ENCODE measurements at regions not wholly inside any gene's neighbourhood (a gene's known extent, or its start where the extent isn't known, plus 50 kb on each side); places are given as distances from the start of the nearest gene placed in this dataset.

- no peaks in the 10 kb centered on the region for H3K36me3 ChIP-seq (ENCODE audit: control insufficient read depth, low read length)
- H3K4me1 ChIP-seq (ENCODE audit: control insufficient read depth, low read length) = no peaks in the 10 kb centered on the region
- H3K4me3 ChIP-seq (ENCODE audit: low read length) = no peak overlapping the region
- H4K20me1 ChIP-seq (ENCODE audit: control insufficient read depth, insufficient read depth, low read depth, low read length) = no peaks in the 10 kb centered on the region
- no peaks in the 10 kb centered on the region for H3K9me3 ChIP-seq (ENCODE audit: control insufficient read depth, insufficient read depth, low read length)
- TF ChIP-seq CTCF (IDR thresholded peaks at IDR 0.05; ENCODE audit: low read depth, low read length, poor library complexity, severe bottlenecking) (no peak), EZH2phosphoT487 (IDR thresholded peaks at IDR 0.05; ENCODE audit: borderline replicate concordance, low read length) (no peak)
- no peaks in the 10 kb centered on the region for H3K9me2 ChIP-seq (replicated peaks; ENCODE audit: control insufficient read depth, low read length)
- no peak overlapping the region for H3K27ac ChIP-seq (ENCODE audit: low read depth, low read length)
- H3K27me3 ChIP-seq (ENCODE audit: control insufficient read depth, low read length) = no peaks in the 10 kb centered on the region
- H3K79me2 ChIP-seq (ENCODE audit: control insufficient read depth, low read length) = no peaks in the 10 kb centered on the region
- no peaks in the 10 kb centered on the region for H3F3A ChIP-seq (ENCODE audit: control insufficient read depth, insufficient read depth)
- no peak overlapping the region for H3K4me2 ChIP-seq (ENCODE audit: low read length)
Measured at GRCh38 chr6:14681699-14682487, 564.0 kb upstream of the JARID2 start.

GRCh38 chr6:14682812-14683211 is 563.1 kb upstream of the JARID2 start:
- no peak overlapping the region for H3K4me3 ChIP-seq (ENCODE audit: low read length)
- no peaks in the 10 kb centered on the region for H3K9me2 ChIP-seq (replicated peaks; ENCODE audit: control insufficient read depth, low read length)
- no peaks in the 10 kb centered on the region for H3F3A ChIP-seq (ENCODE audit: control insufficient read depth, insufficient read depth)
- H3K79me2 ChIP-seq (ENCODE audit: control insufficient read depth, low read length) = no peaks in the 10 kb centered on the region
- H3K4me2 ChIP-seq (ENCODE audit: low read length) = no peak overlapping the region
- no peaks in the 10 kb centered on the region for H3K27me3 ChIP-seq (ENCODE audit: control insufficient read depth, low read length)
- H3K4me1 ChIP-seq (ENCODE audit: control insufficient read depth, low read length) = no peaks in the 10 kb centered on the region
- no peaks in the 10 kb centered on the region for H3K9me3 ChIP-seq (ENCODE audit: control insufficient read depth, insufficient read depth, low read length)
- no peaks in the 10 kb centered on the region for H3K36me3 ChIP-seq (ENCODE audit: control insufficient read depth, low read length)
- no peak overlapping the region for H3K27ac ChIP-seq (ENCODE audit: low read depth, low read length)
- TF ChIP-seq CTCF (IDR thresholded peaks at IDR 0.05; ENCODE audit: low read depth, low read length, poor library complexity, severe bottlenecking) = no peak
- no peak for TF ChIP-seq EZH2phosphoT487 (IDR thresholded peaks at IDR 0.05; ENCODE audit: borderline replicate concordance, low read length)
- H4K20me1 ChIP-seq (ENCODE audit: control insufficient read depth, insufficient read depth, low read depth, low read length) = no peaks in the 10 kb centered on the region

GRCh38 chr6:14689639-14690038 is 556.2 kb upstream of the JARID2 start:
- Histone ChIP-seq H3K4me1 (ENCODE audit: control insufficient read depth, low read length) (no peaks in the 10 kb centered on the region), H3K27ac (ENCODE audit: low read depth, low read length) (no peak overlapping the region), H3K27me3 (ENCODE audit: control insufficient read depth, low read length) (no peaks in the 10 kb centered on the region; the same call in 1 of the 2 replicates), H3K9me2 (replicated peaks; ENCODE audit: control insufficient read depth, low read length) (no peaks in the 10 kb centered on the region), H3K4me3 (ENCODE audit: low read length) (no peak overlapping the region), H3K36me3 (ENCODE audit: control insufficient read depth, low read length) (no peaks in the 10 kb centered on the region), H3K79me2 (ENCODE audit: control insufficient read depth, low read length) (no peaks in the 10 kb centered on the region), H3K9me3 (ENCODE audit: control insufficient read depth, insufficient read depth, low read length) (no peaks in the 10 kb centered on the region), H3F3A (ENCODE audit: control insufficient read depth, insufficient read depth) (no peaks in the 10 kb centered on the region), H4K20me1 (ENCODE audit: control insufficient read depth, insufficient read depth, low read depth, low read length) (no peaks in the 10 kb centered on the region), H3K4me2 (ENCODE audit: low read length) (no peak overlapping the region)
- TF ChIP-seq EZH2phosphoT487 (IDR thresholded peaks at IDR 0.05; ENCODE audit: borderline replicate concordance, low read length) (no peak), CTCF (IDR thresholded peaks at IDR 0.05; ENCODE audit: low read depth, low read length, poor library complexity, severe bottlenecking) (no peak)
